ENCODE measurements at regions not wholly inside any gene's neighbourhood (a gene's known extent, or its start where the extent isn't known, plus 50 kb on each side); places are given as distances from the start of the nearest gene placed in this dataset.

GRCh38 chr6:7484666-7485065 is 56.8 kb upstream of the DSP start:
- ChIA-PET POLR2A (no interaction called here), CTCF (no interaction called here)
- TF ChIP-seq, protein P1, sequence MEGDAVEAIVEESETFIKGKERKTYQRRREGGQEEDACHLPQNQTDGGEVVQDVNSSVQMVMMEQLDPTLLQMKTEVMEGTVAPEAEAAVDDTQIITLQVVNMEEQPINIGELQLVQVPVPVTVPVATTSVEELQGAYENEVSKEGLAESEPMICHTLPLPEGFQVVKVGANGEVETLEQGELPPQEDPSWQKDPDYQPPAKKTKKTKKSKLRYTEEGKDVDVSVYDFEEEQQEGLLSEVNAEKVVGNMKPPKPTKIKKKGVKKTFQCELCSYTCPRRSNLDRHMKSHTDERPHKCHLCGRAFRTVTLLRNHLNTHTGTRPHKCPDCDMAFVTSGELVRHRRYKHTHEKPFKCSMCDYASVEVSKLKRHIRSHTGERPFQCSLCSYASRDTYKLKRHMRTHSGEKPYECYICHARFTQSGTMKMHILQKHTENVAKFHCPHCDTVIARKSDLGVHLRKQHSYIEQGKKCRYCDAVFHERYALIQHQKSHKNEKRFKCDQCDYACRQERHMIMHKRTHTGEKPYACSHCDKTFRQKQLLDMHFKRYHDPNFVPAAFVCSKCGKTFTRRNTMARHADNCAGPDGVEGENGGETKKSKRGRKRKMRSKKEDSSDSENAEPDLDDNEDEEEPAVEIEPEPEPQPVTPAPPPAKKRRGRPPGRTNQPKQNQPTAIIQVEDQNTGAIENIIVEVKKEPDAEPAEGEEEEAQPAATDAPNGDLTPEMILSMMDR (IDR thresholded peaks at IDR 0.05; ENCODE audit: control extremely low read depth, extremely low read depth, low read depth, missing control alignments): no peak
- no peak for DNase-seq (ENCODE audit: extremely low spot score)

DNA sequence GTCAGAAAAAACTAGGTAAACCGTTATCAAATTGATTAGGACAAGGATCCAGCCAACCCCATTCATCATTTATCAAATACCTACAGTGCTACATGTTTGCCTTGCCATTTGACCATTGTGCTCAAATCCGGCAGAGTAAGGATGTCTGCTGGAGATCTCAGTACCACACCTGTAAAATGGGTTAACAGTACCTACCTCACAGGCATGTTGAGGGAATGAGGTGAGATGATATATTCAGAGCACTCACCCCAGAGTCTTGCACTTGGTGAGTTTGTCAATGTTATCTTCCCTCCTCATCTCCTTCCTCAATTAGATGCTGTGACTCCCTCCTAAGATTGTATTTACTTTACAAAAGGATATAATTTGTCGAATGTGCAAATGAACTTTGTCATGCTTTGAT is 54.5 kb upstream of the DSP start:
- TF ChIP-seq, protein P1 (IDR thresholded peaks at IDR 0.05; ENCODE audit: control extremely low read depth, extremely low read depth, low read depth, missing control alignments): no peak
- no peak for DNase-seq (ENCODE audit: extremely low spot score)
- CTCF ChIA-PET: no interaction called here
- POLR2A ChIA-PET: no interaction called here

- TF ChIP-seq, protein P1 (IDR thresholded peaks at IDR 0.05; ENCODE audit: control extremely low read depth, extremely low read depth, low read depth, missing control alignments): no peak
- DNase-seq (ENCODE audit: extremely low spot score): no peak
- ChIA-PET CTCF (interaction anchor here (2.1 kb wide), 1 partner anchor 12 kb away, joined by 5 read pairs; no protein-coding TSS in a partner anchor), POLR2A (no interaction called here)
These were observed 53.0 kb upstream of the DSP start for GRCh38 chr6:7488494-7488893.

DNA sequence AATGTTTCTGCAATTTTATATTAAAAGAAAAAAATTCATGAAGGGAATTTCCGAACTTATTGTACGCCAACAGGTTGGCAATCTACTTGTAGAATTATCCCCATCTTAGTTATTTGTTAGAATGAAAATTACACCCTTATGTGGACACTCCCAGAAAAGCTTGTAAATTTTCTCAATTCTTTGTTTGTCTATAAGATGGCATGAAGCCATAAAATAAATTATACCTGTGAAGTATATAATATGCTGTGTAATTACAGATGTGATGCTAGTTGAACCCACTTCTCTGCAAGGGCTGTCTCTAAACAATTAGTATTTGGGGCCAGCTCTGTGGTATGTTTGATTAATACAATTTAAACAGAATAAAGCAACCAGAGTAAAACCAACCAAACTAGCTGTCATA is 52.1 kb upstream of the DSP start:
- ChIA-PET POLR2A (no interaction called here), CTCF (interaction anchor here (2.1 kb wide), 1 partner anchor 13 kb away, joined by 5 read pairs; no protein-coding TSS in a partner anchor)
- no peak for DNase-seq (ENCODE audit: extremely low spot score)
- TF ChIP-seq, protein P1 (IDR thresholded peaks at IDR 0.05; ENCODE audit: control extremely low read depth, extremely low read depth, low read depth, missing control alignments): no peak

Data from GM10248 (cell line).